GM19239 (cell line): ENCODE measurements at regions not wholly inside any gene's neighbourhood (a gene's known extent, or its start where the extent isn't known, plus 50 kb on each side); places are given as distances from the start of the nearest gene placed in this dataset.

Experiments
- DNase-seq: peaks from one replicate; pipeline ENCODE4 v3.0.0; 2011; ENCODE audit warnings: low spot score; ENCODE audit not compliant: insufficient read length
- FAIRE-seq: peaks from 2 replicates; lab custom pipeline; 2011; peaks lifted over from hg19 to GRCh38; lab: Jason Lieb, UNC

- FAIRE-seq (no peak), DNase-seq (no peak)
Measured at GRCh38 chr2:236955521-236956030, 130.1 kb upstream of the COPS8 start.

GRCh38 chr2:236956031-236956618 lies 129.6 kb upstream of the COPS8 start:
- DNase-seq (no peak), FAIRE-seq (no peak)

GRCh38 chr2:236956641-236957040 lies 129.0 kb upstream of the COPS8 start:
- DNase-seq (no peak), FAIRE-seq (no peak)

GRCh38 chr2:236959036-236959435 lies 126.7 kb upstream of the COPS8 start:
- no peak for FAIRE-seq
- DNase-seq: no peak

- no peak for DNase-seq
- no peak for FAIRE-seq
Measured at GRCh38 chr2:236959876-236960275, 125.8 kb upstream of the COPS8 start.

- DNase-seq (no peak), FAIRE-seq (no peak)
Measured at GRCh38 chr2:236960531-236960930, 125.2 kb upstream of the COPS8 start.

GRCh38 chr2:236962816-236963215 lies 122.9 kb upstream of the COPS8 start:
- FAIRE-seq: no peak
- no peak for DNase-seq

GRCh38 chr2:236963631-236964182 lies 122.0 kb upstream of the COPS8 start:
- no peak for DNase-seq
- no peak for FAIRE-seq

GRCh38 chr2:236964291-236964690 lies 121.4 kb upstream of the COPS8 start:
- FAIRE-seq (no peak), DNase-seq (no peak)

- DNase-seq (no peak), FAIRE-seq (no peak)
Measured at GRCh38 chr2:236965021-236965840, 120.5 kb upstream of the COPS8 start.

GRCh38 chr2:236965841-236966096 lies 119.9 kb upstream of the COPS8 start:
- no peak for FAIRE-seq
- DNase-seq: no peak

- FAIRE-seq: no peak
- no peak for DNase-seq
Measured at GRCh38 chr2:236967499-236967783, 118.2 kb upstream of the COPS8 start.

GRCh38 chr2:236968101-236968879 lies 117.4 kb upstream of the COPS8 start:
- FAIRE-seq: peak; percentile 73
- DNase-seq: peak; percentile 49

GRCh38 chr2:236968880-236969534 lies 116.7 kb upstream of the COPS8 start:
- DNase-seq (no peak), FAIRE-seq (no peak)

- FAIRE-seq: peak; percentile 35
- no peak for DNase-seq
Measured at GRCh38 chr2:236969767-236970655, 115.7 kb upstream of the COPS8 start.

GRCh38 chr2:236970656-236971010 lies 115.1 kb upstream of the COPS8 start:
- FAIRE-seq (no peak), DNase-seq (no peak)

- FAIRE-seq: no peak
- no peak for DNase-seq
Measured at GRCh38 chr2:236971131-236971821, 114.4 kb upstream of the COPS8 start.

GRCh38 chr2:236971919-236972381 lies 113.7 kb upstream of the COPS8 start:
- FAIRE-seq (no peak), DNase-seq (no peak)
